ENCODE measurements at regions not wholly inside any gene's neighbourhood (a gene's known extent, or its start where the extent isn't known, plus 50 kb on each side); places are given as distances from the start of the nearest gene placed in this dataset.

GRCh38 chr3:139134678-139135372 is 90.1 kb upstream of the PRR23C start:
- CTCF ChIA-PET = no interaction called here
- H3K36me3 ChIP-seq (ENCODE audit: control insufficient read depth, insufficient read depth, low read length) = no peaks in the 10 kb centered on the region
- BruUV-seq (replicated peaks) = no TSS peak
- POLR2A ChIA-PET = no interaction called here
- no peaks in the 10 kb centered on the region for H3K27me3 ChIP-seq (ENCODE audit: control insufficient read depth, insufficient read depth, low read length)
- H3K4me1 ChIP-seq (ENCODE audit: control insufficient read depth, insufficient read depth, low read length) = no peaks in the 10 kb centered on the region
- no peak for TF ChIP-seq TCF7L2 (IDR thresholded peaks at IDR 0.05; ENCODE audit: low read depth, low read length)
- no peak for TF ChIP-seq REST (IDR thresholded peaks at IDR 0.05; ENCODE audit: insufficient read depth in 1 of 2, low read depth in 2 of 2, low read length in 1 of 2)
- TF ChIP-seq CTCF (IDR thresholded peaks at IDR 0.05) = no peak
- TF ChIP-seq POLR2AphosphoS5 (IDR thresholded peaks at IDR 0.05; ENCODE audit: low read depth, low read length) = no peak
- no peak for TF ChIP-seq SIN3A (IDR thresholded peaks at IDR 0.05; ENCODE audit: borderline replicate concordance, insufficient read depth, low read depth, low read length)
- H3K4me3 ChIP-seq (ENCODE audit: low read depth in 2 of 2, low read length in 2 of 2) = no peak overlapping the region
- H3K27ac ChIP-seq (ENCODE audit: low read length) = no peak overlapping the region
- ATAC-seq (no peak), DNase-seq (ENCODE audit: low read depth, low spot score) (no peak)
- intact Hi-C loops (cut with micrococcal nuclease; ENCODE audit: unreplicated experiment) = no loop called here
- in situ Hi-C loops (cut with HindIII; ENCODE audit: low pct_unique_long_range_greater_than_20kb, low sequenced_read_pairs) = no loop called here
- H3K9me3 ChIP-seq (ENCODE audit: control insufficient read depth, insufficient read depth, low read depth, low read length) = no peaks in the 10 kb centered on the region

- H3K36me3 ChIP-seq (ENCODE audit: control insufficient read depth, insufficient read depth, low read length) = no peaks in the 10 kb centered on the region
- no peaks in the 10 kb centered on the region for H3K9me3 ChIP-seq (ENCODE audit: control insufficient read depth, insufficient read depth, low read depth, low read length)
- no peaks in the 10 kb centered on the region for H3K27me3 ChIP-seq (ENCODE audit: control insufficient read depth, insufficient read depth, low read length)
- no peak for DNase-seq (ENCODE audit: low read depth, low spot score)
- H3K4me1 ChIP-seq (ENCODE audit: control insufficient read depth, insufficient read depth, low read length) = no peaks in the 10 kb centered on the region
- ChIA-PET POLR2A (no interaction called here), CTCF (interaction anchor here (0.5 kb wide), 1 partner anchor 170 kb away, joined by 4 read pairs; no protein-coding TSS in a partner anchor)
- H3K4me3 ChIP-seq (ENCODE audit: low read depth in 2 of 2, low read length in 2 of 2) = no peak overlapping the region
- TF ChIP-seq POLR2AphosphoS5 (IDR thresholded peaks at IDR 0.05; ENCODE audit: low read depth, low read length) = no peak
- no peak for TF ChIP-seq TCF7L2 (IDR thresholded peaks at IDR 0.05; ENCODE audit: low read depth, low read length)
- TF ChIP-seq REST (IDR thresholded peaks at IDR 0.05; ENCODE audit: insufficient read depth in 1 of 2, low read depth in 2 of 2, low read length in 1 of 2) = no peak
- TF ChIP-seq CTCF (IDR thresholded peaks at IDR 0.05) = no peak
- no peak for TF ChIP-seq SIN3A (IDR thresholded peaks at IDR 0.05; ENCODE audit: borderline replicate concordance, insufficient read depth, low read depth, low read length)
- ATAC-seq = no peak
- in situ Hi-C loops (cut with HindIII; ENCODE audit: low pct_unique_long_range_greater_than_20kb, low sequenced_read_pairs) (no loop called here), intact Hi-C loops (cut with micrococcal nuclease; ENCODE audit: unreplicated experiment) (no loop called here)
- no peak overlapping the region for H3K27ac ChIP-seq (ENCODE audit: low read length)
- BruUV-seq (replicated peaks) = no TSS peak
These were observed 91.0 kb upstream of the PRR23C start for GRCh38 chr3:139135657-139136056.

Data from Panc1 (cell line).